Trophoblast cell (in vitro differentiated cells and primary cell): ENCODE measurements at regions not wholly inside any gene's neighbourhood (a gene's known extent, or its start where the extent isn't known, plus 50 kb on each side); places are given as distances from the start of the nearest gene placed in this dataset.
A peak's percentile ranks its signal among the peaks of the same experiment; 100 is the strongest.

Experiments
- DNase-seq, 2 donors: peaks; one replicate each; pipeline ENCODE4 v3.0.0-alpha.2; 2016
- H2AFZ ChIP-seq: 2 replicates; pipeline ENCODE4 v1.6.1; 2013; ENCODE audit warnings: low read length, moderate library complexity, mild to moderate bottlenecking; ENCODE audit not compliant: insufficient read depth, poor library complexity
- H2AK5ac ChIP-seq: 2 replicates; pipeline ENCODE4 v1.6.1; 2013; ENCODE audit warnings: mild to moderate bottlenecking, low read length
- H2BK120ac ChIP-seq: 2 replicates; pipeline ENCODE4 v1.6.1; 2013; ENCODE audit warnings: low read length, mild to moderate bottlenecking, moderate library complexity; ENCODE audit not compliant: insufficient read depth, poor library complexity
- H2BK12ac ChIP-seq: 2 replicates; pipeline ENCODE4 v1.6.1; 2013; ENCODE audit warnings: mild to moderate bottlenecking, low read length, moderate library complexity
- H2BK5ac ChIP-seq: 2 replicates; pipeline ENCODE4 v1.6.1; 2013; ENCODE audit warnings: low read length, low read depth, moderate library complexity, mild to moderate bottlenecking; ENCODE audit not compliant: poor library complexity
- H3K14ac ChIP-seq: 2 replicates; pipeline ENCODE4 v1.6.1; 2013; ENCODE audit warnings: mild to moderate bottlenecking, low read length
- H3K18ac ChIP-seq: 2 replicates; pipeline ENCODE4 v1.6.1; 2013; ENCODE audit warnings: mild to moderate bottlenecking, low read length
- H3K23ac ChIP-seq: 2 replicates; pipeline ENCODE4 v1.6.1; 2013; ENCODE audit warnings: low read length
- H3K27ac ChIP-seq: 2 replicates; pipeline ENCODE4 v1.5.1; 2013; ENCODE audit warnings: low read depth, mild to moderate bottlenecking, inconsistent platforms, low read length, moderate library complexity
- H3K27me3 ChIP-seq: 2 replicates; pipeline ENCODE4 v1.6.1; 2013; ENCODE audit warnings: inconsistent platforms, mild to moderate bottlenecking, low read length, moderate library complexity; ENCODE audit not compliant: insufficient read depth
- H3K36me3 ChIP-seq, 2 experiments: 1 replicate in 1 of 2; 2 replicates in 1 of 2; pipeline ENCODE4 v1.6.1; 2013; ENCODE audit warnings: low read length in 2 of 2, mild to moderate bottlenecking in 2 of 2, moderate library complexity in 1 of 2; ENCODE audit not compliant: insufficient read depth in 2 of 2, control insufficient read depth in 1 of 2
- H3K4ac ChIP-seq: 2 replicates; pipeline ENCODE4 v1.6.1; 2013; ENCODE audit warnings: low read depth, mild to moderate bottlenecking, low read length, moderate library complexity
- H3K4me1 ChIP-seq, 2 experiments: 1 replicate in 1 of 2; 2 replicates in 1 of 2; pipeline ENCODE4 v1.6.1; 2013; ENCODE audit warnings: low read length in 2 of 2, mild to moderate bottlenecking in 2 of 2, moderate library complexity in 1 of 2; ENCODE audit not compliant: insufficient read depth in 2 of 2, control insufficient read depth in 1 of 2
- H3K4me2 ChIP-seq: 2 replicates; pipeline ENCODE4 v1.6.1; 2013; ENCODE audit warnings: inconsistent platforms, mild to moderate bottlenecking, low read length, moderate library complexity
- H3K4me3 ChIP-seq: 2 replicates; pipeline ENCODE4 v1.5.1; 2013; ENCODE audit warnings: mild to moderate bottlenecking, low read depth, low read length, inconsistent platforms
- H3K79me1 ChIP-seq: one replicate; pipeline ENCODE4 v1.6.1; 2013; ENCODE audit warnings: low read length
- H3K79me2 ChIP-seq: 2 replicates; pipeline ENCODE4 v1.6.1; 2013; ENCODE audit warnings: low read length, mild to moderate bottlenecking; ENCODE audit not compliant: control insufficient read depth, insufficient read depth, poor library complexity
- H3K9ac ChIP-seq: 2 replicates; pipeline ENCODE4 v1.6.1; 2013; ENCODE audit warnings: mild to moderate bottlenecking, low read length
- H3K9me3 ChIP-seq: 2 replicates; pipeline ENCODE4 v1.6.1; 2013; ENCODE audit warnings: low read depth, mild to moderate bottlenecking, control low read depth, inconsistent platforms, low read length; ENCODE audit not compliant: insufficient read depth
- H4K12ac ChIP-seq: 2 replicates; pipeline ENCODE4 v1.6.1; 2013; ENCODE audit warnings: low read depth, mild to moderate bottlenecking, low read length, moderate library complexity
- H4K8ac ChIP-seq: 2 replicates; pipeline ENCODE4 v1.6.1; 2013; ENCODE audit warnings: low read depth, mild to moderate bottlenecking, low read length, moderate library complexity
- H4K91ac ChIP-seq: one replicate; pipeline ENCODE4 v1.6.1; 2013; ENCODE audit warnings: low read depth, mild to moderate bottlenecking, low read length, moderate library complexity
- WGBS: extraction: QIAGEN DNeasy Blood & Tissue Kit; methylation state at CpG from one replicate; pipeline ENCODE4 v1.1.7; 2013; ENCODE audit warnings: missing lambda C conversion rate; ENCODE audit not compliant: insufficient read length, insufficient coverage; ENCODE audit errors: extremely low coverage; 5-methylcytosine and 5-hydroxymethylcytosine counted together

- DNase-seq = no peak
- no peaks in the 10 kb centered on the region for H3K27me3 ChIP-seq
- H2AFZ ChIP-seq = no peak overlapping the region
- no peak overlapping the region for H4K12ac ChIP-seq
- H3K79me1 ChIP-seq = no peaks in the 10 kb centered on the region
- no peak overlapping the region for H4K8ac ChIP-seq
- H3K36me3 ChIP-seq = no peaks in the 10 kb centered on the region
- H3K4ac ChIP-seq = no peak overlapping the region
- H3K9me3 ChIP-seq = no peaks in the 10 kb centered on the region
- no CpG with 5 or more reads among the region's 4 CpGs for WGBS
- H2BK120ac ChIP-seq = no peak overlapping the region
- H3K4me1 ChIP-seq = no peaks in the 10 kb centered on the region
- H3K9ac ChIP-seq = no peak overlapping the region
- H3K23ac ChIP-seq = no peak overlapping the region
- no peaks in the 10 kb centered on the region for H3K79me2 ChIP-seq
- no peak overlapping the region for H3K14ac ChIP-seq
- H2AK5ac ChIP-seq = no peak overlapping the region
- no peak overlapping the region for H3K4me3 ChIP-seq
- H3K18ac ChIP-seq = no peak overlapping the region
- H2BK12ac ChIP-seq = no peak overlapping the region
- no peak overlapping the region for H3K27ac ChIP-seq
- H3K4me2 ChIP-seq = no peak overlapping the region
- H2BK5ac ChIP-seq = no peak overlapping the region
- no peak overlapping the region for H4K91ac ChIP-seq
These were observed 134.8 kb upstream of the TSHZ2 start for GRCh38 chr20:52837378-52837777.

GRCh38 chr20:52833901-52834300 is 138.3 kb upstream of the TSHZ2 start:
- Histone ChIP-seq H2BK5ac (no peak overlapping the region), H3K4me3 (no peak overlapping the region), H3K4me1 (no peaks in the 10 kb centered on the region), H3K4ac (no peak overlapping the region), H4K8ac (no peak overlapping the region), H3K18ac (no peak overlapping the region), H3K14ac (no peak overlapping the region), H3K9ac (no peak overlapping the region), H3K4me2 (no peak overlapping the region), H2BK12ac (no peak overlapping the region), H3K9me3 (no peaks in the 10 kb centered on the region), H3K79me1 (no peaks in the 10 kb centered on the region), H2BK120ac (no peak overlapping the region), H3K23ac (no peak overlapping the region), H3K27me3 (no peaks in the 10 kb centered on the region), H3K79me2 (no peaks in the 10 kb centered on the region), H2AK5ac (no peak overlapping the region), H3K27ac (no peak overlapping the region), H4K91ac (no peak overlapping the region), H3K36me3 (no peaks in the 10 kb centered on the region), H4K12ac (no peak overlapping the region), H2AFZ (no peak overlapping the region)
- DNase-seq = peak; percentile 21 to 56
- no CpG with 5 or more reads among the region's 2 CpGs for WGBS

GRCh38 chr20:52832151-52832774 is 139.9 kb upstream of the TSHZ2 start:
- Histone ChIP-seq H3K14ac (no peak overlapping the region), H3K27ac (no peak overlapping the region), H3K79me1 (no peaks in the 10 kb centered on the region), H3K4me1 (no peaks in the 10 kb centered on the region), H3K4me3 (no peak overlapping the region), H3K4ac (no peak overlapping the region), H2BK12ac (no peak overlapping the region), H4K91ac (no peak overlapping the region), H4K12ac (no peak overlapping the region), H3K23ac (no peak overlapping the region), H3K27me3 (no peaks in the 10 kb centered on the region), H3K9me3 (no peaks in the 10 kb centered on the region), H3K4me2 (no peak overlapping the region), H2BK5ac (no peak overlapping the region), H4K8ac (no peak overlapping the region), H3K36me3 (no peaks in the 10 kb centered on the region), H2AK5ac (no peak overlapping the region), H2AFZ (no peak overlapping the region), H3K79me2 (no peaks in the 10 kb centered on the region), H2BK120ac (no peak overlapping the region), H3K9ac (no peak overlapping the region), H3K18ac (no peak overlapping the region)
- no CpG with 5 or more reads among the region's 4 CpGs for WGBS
- DNase-seq = no peak

- Histone ChIP-seq H2AFZ (no peak overlapping the region), H3K4ac (no peak overlapping the region)
These were observed 141.6 kb upstream of the TSHZ2 start for GRCh38 chr20:52830598-52830997.

More at GRCh38 chr20:52830598-52830997, 141.6 kb upstream of the TSHZ2 start:
- Histone ChIP-seq H2AK5ac (no peak overlapping the region), H4K12ac (no peak overlapping the region), H2BK120ac (no peak overlapping the region), H3K9ac (no peak overlapping the region), H3K23ac (no peak overlapping the region), H2BK5ac (no peak overlapping the region), H3K79me1 (no peaks in the 10 kb centered on the region), H3K27me3 (no peaks in the 10 kb centered on the region), H3K27ac (no peak overlapping the region), H4K8ac (no peak overlapping the region), H3K14ac (no peak overlapping the region), H3K36me3 (no peaks in the 10 kb centered on the region), H3K4me2 (no peak overlapping the region), H3K4me3 (no peak overlapping the region), H3K9me3 (no peaks in the 10 kb centered on the region), H2BK12ac (no peak overlapping the region), H4K91ac (no peak overlapping the region), H3K79me2 (no peaks in the 10 kb centered on the region), H3K4me1 (no peaks in the 10 kb centered on the region), H3K18ac (no peak overlapping the region)
- DNase-seq = no peak
- no CpG with 5 or more reads among the region's 4 CpGs for WGBS
